LNCAP (cell line): ENCODE measurements at regions not wholly inside any gene's neighbourhood (a gene's known extent, or its start where the extent isn't known, plus 50 kb on each side); places are given as distances from the start of the nearest gene placed in this dataset.

Source experiments
- CTCF ChIP-seq: fragments of 450-650 bp; IDR thresholded peaks from 2 replicates; pipeline ENCODE4 v1.5.1; 2017; ENCODE audit warnings: mild to moderate bottlenecking

DNA sequence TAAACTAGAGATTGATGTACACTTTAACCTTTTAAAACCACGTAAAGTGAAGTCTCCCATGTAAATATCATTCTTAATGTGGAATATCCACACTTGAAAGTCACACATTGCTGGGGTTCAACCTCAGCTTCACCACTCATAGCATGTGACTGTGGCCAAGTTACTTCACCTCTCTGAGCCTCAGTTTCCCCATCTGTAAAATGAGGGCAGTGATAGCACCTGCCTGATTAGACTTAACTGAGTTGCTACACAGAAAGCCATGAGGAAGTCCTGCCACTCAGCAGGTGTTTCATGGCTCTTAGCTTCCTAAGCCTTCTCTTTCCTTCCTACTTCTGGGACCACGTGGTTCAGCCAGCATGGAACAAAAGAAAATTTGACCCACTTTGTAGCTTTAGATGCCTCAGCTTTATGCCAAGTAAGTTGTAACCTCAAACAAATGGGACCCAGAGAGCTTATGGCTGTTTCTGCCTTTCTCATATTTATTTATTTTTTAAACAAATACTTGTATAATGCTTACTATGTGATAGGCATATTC lies 277.3 kb upstream of the KLF3 start:
- TF ChIP-seq CTCF: no peak

- TF ChIP-seq CTCF: no peak
These were observed 276.7 kb upstream of the KLF3 start for GRCh38 chr4:38387348-38387747.

DNA sequence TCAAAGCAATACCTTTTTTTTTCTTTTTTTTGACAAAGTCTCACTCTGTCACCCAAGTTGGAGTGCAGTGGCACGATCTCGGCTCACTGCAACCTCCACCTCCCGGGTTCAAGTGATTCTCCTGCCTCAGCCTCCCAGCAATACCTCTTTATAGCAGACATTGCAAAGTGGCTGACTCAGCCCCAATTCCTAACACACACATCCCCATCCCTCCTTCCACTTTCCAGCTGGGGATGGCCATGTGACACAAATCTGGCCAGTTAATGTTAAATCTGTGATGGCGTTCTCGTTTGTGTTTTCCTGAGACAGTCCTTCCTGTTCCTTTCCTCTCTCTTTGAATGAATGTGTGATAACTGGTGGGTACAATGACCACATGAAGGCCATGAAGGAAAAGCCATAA lies 276.2 kb upstream of the KLF3 start:
- TF ChIP-seq CTCF: no peak

DNA sequence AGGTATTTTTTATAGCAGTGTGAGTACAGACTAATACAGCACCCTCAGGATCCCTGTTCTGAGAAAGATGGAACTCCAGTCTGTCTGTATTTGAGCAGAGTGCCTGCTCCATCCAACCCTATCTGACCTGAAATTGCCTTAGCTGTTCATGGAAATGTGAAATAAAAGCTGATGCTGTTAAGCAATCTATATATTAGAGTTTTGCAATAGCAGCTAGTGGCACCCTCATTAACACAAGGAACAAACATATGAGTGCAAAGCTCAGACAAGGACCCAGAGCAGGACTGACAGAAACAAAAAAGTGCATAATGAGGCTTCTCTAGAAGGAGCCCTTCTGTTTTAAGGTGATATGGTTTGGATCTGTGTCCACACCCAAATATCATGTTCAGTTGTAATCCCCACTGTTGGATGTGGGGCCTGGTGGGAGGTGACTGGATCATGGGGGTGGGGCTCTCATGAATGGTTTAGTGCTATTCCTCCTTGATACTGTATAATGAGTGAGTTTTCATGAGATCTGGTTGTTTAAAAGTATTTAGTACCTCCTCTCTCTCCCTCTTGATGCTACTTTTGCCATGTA lies 272.9 kb upstream of the KLF3 start:
- TF ChIP-seq CTCF: no peak

DNA sequence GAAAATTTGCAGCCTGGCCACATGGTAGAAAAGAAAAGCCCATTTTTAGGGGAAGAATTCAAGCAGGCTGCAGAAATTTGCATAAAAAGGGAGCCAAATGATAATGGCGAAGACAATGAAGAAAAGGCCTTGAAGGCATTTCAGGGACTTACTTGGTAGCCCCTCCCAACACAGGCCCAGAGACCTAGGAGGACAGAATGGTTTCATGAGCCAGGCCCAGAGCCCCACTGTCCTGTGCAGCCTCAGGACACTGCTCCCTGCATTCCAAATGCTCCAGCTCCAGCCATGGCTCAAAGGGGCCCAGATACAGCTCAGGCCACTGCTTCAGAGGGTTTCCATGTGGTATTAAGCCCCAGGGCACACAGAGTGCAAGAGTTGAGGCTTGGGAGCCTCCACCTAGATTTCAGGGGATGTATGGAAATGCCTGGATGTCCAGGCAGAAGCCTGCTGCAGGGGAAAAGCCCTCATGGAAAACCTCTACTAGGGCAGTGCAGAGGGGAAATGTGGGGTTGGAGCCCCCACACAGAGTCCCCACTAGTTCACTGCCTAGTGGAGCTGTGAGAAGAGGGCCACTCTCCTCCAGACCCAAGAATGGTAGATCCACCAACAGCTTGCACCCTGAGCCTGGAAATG lies 271.7 kb upstream of the KLF3 start:
- no peak for TF ChIP-seq CTCF

DNA sequence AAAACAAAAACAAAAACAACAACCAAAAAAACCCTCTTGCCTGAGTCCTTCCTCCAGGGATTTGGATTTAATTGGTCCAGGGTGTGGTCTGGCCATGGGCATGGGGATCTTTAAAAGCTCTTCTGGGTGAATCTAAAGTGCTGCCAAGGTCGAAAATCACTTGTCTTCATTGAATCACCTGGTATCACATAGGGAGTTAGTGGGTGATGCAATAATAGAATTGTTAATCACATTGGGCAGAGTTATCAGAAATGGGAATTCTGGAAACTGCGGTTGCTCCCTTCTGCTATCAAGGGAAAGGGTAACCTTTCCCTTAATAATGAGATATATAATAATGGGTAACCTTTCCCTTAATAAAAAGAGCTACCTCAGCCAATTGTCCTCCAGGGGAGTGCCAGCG lies 267.9 kb upstream of the KLF3 start:
- no peak for TF ChIP-seq CTCF

GRCh38 chr4:38396845-38397547 lies 267.0 kb upstream of the KLF3 start:
- TF ChIP-seq CTCF: no peak
